ENCODE measurements at regions not wholly inside any gene's neighbourhood (a gene's known extent, or its start where the extent isn't known, plus 50 kb on each side); places are given as distances from the start of the nearest gene placed in this dataset.

- DNase-seq (ENCODE audit: extremely low read depth, low read depth) = no peak
Measured at GRCh38 chr22:22432937-22433336, 75.6 kb downstream of the ZNF280B start.

DNA sequence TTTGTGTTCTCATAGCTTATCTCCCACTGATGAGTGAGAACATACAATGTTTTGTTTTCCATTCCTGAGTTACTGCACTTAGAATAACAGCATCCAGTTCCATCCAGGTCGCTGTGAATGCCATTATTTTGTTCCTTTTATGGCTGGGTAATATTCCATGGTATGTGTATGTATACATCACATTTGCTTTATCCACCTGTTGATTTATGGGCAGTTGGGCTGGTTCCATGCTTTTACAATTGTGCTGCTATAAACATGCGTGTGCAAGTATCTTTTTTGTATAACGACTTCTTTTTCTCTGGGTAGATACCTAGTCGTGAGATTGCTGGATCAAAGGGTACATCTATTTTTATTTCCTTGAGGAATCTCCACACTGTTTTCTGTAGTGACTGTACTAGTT lies 74.8 kb downstream of the ZNF280B start:
- no peak for DNase-seq (ENCODE audit: extremely low read depth, low read depth)

Small RNA genes in the stretch of these regions (small RNA-seq; reads per million reads assigned to genes)
- gene AC245291.3 (0 reads per million in 2 experiments), gene IGLVVII-41-1 (0 reads per million in 2 experiments)

All from NCI-H460 (cell line).